ENCODE measurements at regions not wholly inside any gene's neighbourhood (a gene's known extent, or its start where the extent isn't known, plus 50 kb on each side); places are given as distances from the start of the nearest gene placed in this dataset.
"Not testable (repeated sequence)": the region's sequence is repeated elsewhere in the genome, so short reads cannot be mapped to it uniquely, and the experiment has no call there.

GRCh38 chr12:82300611-82301010 is 57.6 kb downstream of the CCDC59 start:
- no peak for DNase-seq

- DNase-seq = no peak
Measured at GRCh38 chr12:82299319-82300025, 58.7 kb downstream of the CCDC59 start.

GRCh38 chr12:82290415-82290814 is 67.8 kb downstream of the CCDC59 start:
- DNase-seq = no peak

- not testable (repeated sequence) for DNase-seq
Measured at GRCh38 chr12:82281335-82281734, 76.9 kb downstream of the CCDC59 start.

- no peak for DNase-seq
Measured at GRCh38 chr12:82279536-82280058, 78.6 kb downstream of the CCDC59 start.

GRCh38 chr12:82277582-82277981 is 80.6 kb downstream of the CCDC59 start:
- no peak for DNase-seq

- no peak for DNase-seq
Measured at GRCh38 chr12:82242729-82243128, 115.5 kb downstream of the CCDC59 start.

- no peak for DNase-seq
Measured at GRCh38 chr12:82225871-82226270, 132.3 kb downstream of the CCDC59 start.

GRCh38 chr12:82223426-82223825 is 134.8 kb downstream of the CCDC59 start:
- DNase-seq = no peak

- no peak for DNase-seq
Measured at GRCh38 chr12:82216475-82216874, 141.7 kb downstream of the CCDC59 start.

- DNase-seq = no peak
Measured at GRCh38 chr12:82213761-82214160, 144.4 kb downstream of the CCDC59 start.

- DNase-seq = no peak
Measured at GRCh38 chr12:82210882-82211281, 147.3 kb downstream of the CCDC59 start.

GRCh38 chr12:82209533-82209932 is 148.7 kb downstream of the CCDC59 start:
- DNase-seq = no peak

GRCh38 chr12:82207556-82207955 is 150.6 kb downstream of the CCDC59 start:
- no peak for DNase-seq

- no peak for DNase-seq
Measured at GRCh38 chr12:82203086-82203485, 155.1 kb downstream of the CCDC59 start.

GRCh38 chr12:82187595-82187994 is 170.6 kb downstream of the CCDC59 start:
- DNase-seq = no peak

- DNase-seq = peak; percentile 0
Measured at GRCh38 chr12:82187011-82187410, 171.2 kb downstream of the CCDC59 start.

- DNase-seq = no peak
Measured at GRCh38 chr12:82186282-82186681, 171.9 kb downstream of the CCDC59 start.

- no peak for DNase-seq
Measured at GRCh38 chr12:82184844-82185243, 173.3 kb downstream of the CCDC59 start.

GRCh38 chr12:82182601-82183190 is 175.5 kb downstream of the CCDC59 start:
- no peak for DNase-seq

GRCh38 chr12:82176761-82177490 is 181.3 kb downstream of the CCDC59 start:
- DNase-seq = no peak

GRCh38 chr12:82176026-82176425 is 182.2 kb downstream of the CCDC59 start:
- peak; percentile 5 for DNase-seq

- peak; percentile 84 for DNase-seq
Measured at GRCh38 chr12:82174936-82175335, 183.3 kb downstream of the CCDC59 start.

GRCh38 chr12:82174383-82174782 is 183.8 kb downstream of the CCDC59 start:
- DNase-seq = peak; percentile 56
